Mononuclear cell (primary cell): ENCODE measurements at regions not wholly inside any gene's neighbourhood (a gene's known extent, or its start where the extent isn't known, plus 50 kb on each side); places are given as distances from the start of the nearest gene placed in this dataset.
"Not testable (repeated sequence)": the region's sequence is repeated elsewhere in the genome, so short reads cannot be mapped to it uniquely, and the experiment has no call there.

Experiments
- H3K27me3 ChIP-seq: 2 replicates; pipeline ENCODE4 v1.6.0; 2011; ENCODE audit warnings: low read length, control low read depth; ENCODE audit not compliant: insufficient read depth
- H3K4me1 ChIP-seq: 2 replicates; pipeline ENCODE4 v1.5.1; 2011; ENCODE audit warnings: mild to moderate bottlenecking, low read length, control low read depth; ENCODE audit not compliant: insufficient read depth
- H3K4me3 ChIP-seq: 2 replicates; pipeline ENCODE4 v1.5.1; 2011; ENCODE audit warnings: mild to moderate bottlenecking, low read length, moderate library complexity
- H3K9me3 ChIP-seq: 2 replicates; pipeline ENCODE4 v1.5.1; 2011; ENCODE audit warnings: low read depth, mild to moderate bottlenecking, control low read depth, low read length

- Histone ChIP-seq H3K9me3 (no peaks in the 10 kb centered on the region), H3K27me3 (no peaks in the 10 kb centered on the region), H3K4me3 (no peak overlapping the region), H3K4me1 (peaks cover 63% of the 10 kb centered on the region)
These were observed 291.4 kb downstream of the QKI start for GRCh38 chr6:163705923-163706322.

GRCh38 chr6:163702736-163703135 is 288.2 kb downstream of the QKI start:
- peaks cover 45% of the 10 kb centered on the region for H3K4me1 ChIP-seq
- no peaks in the 10 kb centered on the region for H3K9me3 ChIP-seq
- H3K4me3 ChIP-seq = no peak overlapping the region

GRCh38 chr6:163701762-163702161 is 287.2 kb downstream of the QKI start:
- H3K4me3 ChIP-seq = no peak overlapping the region
- no peaks in the 10 kb centered on the region for H3K27me3 ChIP-seq
- H3K9me3 ChIP-seq = no peaks in the 10 kb centered on the region
- H3K4me1 ChIP-seq = peaks cover 40% of the 10 kb centered on the region

More at GRCh38 chr6:163702736-163703135, 288.2 kb downstream of the QKI start:
- H3K27me3 ChIP-seq = no peaks in the 10 kb centered on the region

GRCh38 chr6:163698086-163698485 is 283.6 kb downstream of the QKI start:
- Histone ChIP-seq H3K4me3 (no peak overlapping the region), H3K9me3 (no peaks in the 10 kb centered on the region), H3K27me3 (peaks cover 9% of the 10 kb centered on the region), H3K4me1 (peaks cover 38% of the 10 kb centered on the region)

GRCh38 chr6:163696311-163696710 is 281.8 kb downstream of the QKI start:
- H3K4me3 ChIP-seq = not testable (repeated sequence)
- peaks cover 27% of the 10 kb centered on the region for H3K4me1 ChIP-seq

GRCh38 chr6:163695414-163695864 is 280.9 kb downstream of the QKI start:
- Histone ChIP-seq H3K9me3 (no peaks in the 10 kb centered on the region), H3K4me3 (no peak overlapping the region), H3K27me3 (peaks cover 9% of the 10 kb centered on the region), H3K4me1 (peaks cover 22% of the 10 kb centered on the region)

More at GRCh38 chr6:163696311-163696710, 281.8 kb downstream of the QKI start:
- not testable (repeated sequence) for H3K9me3 ChIP-seq, H3K27me3 ChIP-seq

- Histone ChIP-seq H3K9me3 (no peaks in the 10 kb centered on the region), H3K4me3 (no peak overlapping the region), H3K27me3 (peaks cover 9% of the 10 kb centered on the region), H3K4me1 (peaks cover 22% of the 10 kb centered on the region)
These were observed 280.5 kb downstream of the QKI start for GRCh38 chr6:163694988-163695398.

GRCh38 chr6:163694072-163694471 is 279.6 kb downstream of the QKI start:
- Histone ChIP-seq H3K4me3 (no peak overlapping the region), H3K27me3 (peaks cover 9% of the 10 kb centered on the region), H3K4me1 (peaks cover 22% of the 10 kb centered on the region), H3K9me3 (no peaks in the 10 kb centered on the region)

GRCh38 chr6:163691049-163691448 is 276.5 kb downstream of the QKI start:
- Histone ChIP-seq H3K4me1 (peaks cover 2% of the 10 kb centered on the region), H3K27me3 (peaks cover 13% of the 10 kb centered on the region), H3K9me3 (no peaks in the 10 kb centered on the region), H3K4me3 (no peak overlapping the region)

- peaks cover 4% of the 10 kb centered on the region for H3K27me3 ChIP-seq
- no peak overlapping the region for H3K4me3 ChIP-seq
- no peaks in the 10 kb centered on the region for H3K9me3 ChIP-seq
- no peaks in the 10 kb centered on the region for H3K4me1 ChIP-seq
These were observed 274.3 kb downstream of the QKI start for GRCh38 chr6:163688739-163689362.

- Histone ChIP-seq H3K4me1 (no peaks in the 10 kb centered on the region), H3K27me3 (peaks cover 4% of the 10 kb centered on the region), H3K9me3 (peaks cover 6% of the 10 kb centered on the region), H3K4me3 (no peak overlapping the region)
These were observed 272.6 kb downstream of the QKI start for GRCh38 chr6:163687075-163687474.

- no peaks in the 10 kb centered on the region for H3K4me1 ChIP-seq
- H3K4me3 ChIP-seq = no peak overlapping the region
- peaks cover 6% of the 10 kb centered on the region for H3K9me3 ChIP-seq
- peaks cover 4% of the 10 kb centered on the region for H3K27me3 ChIP-seq
These were observed 271.8 kb downstream of the QKI start for GRCh38 chr6:163686301-163686700.

GRCh38 chr6:163683105-163683622 is 268.6 kb downstream of the QKI start:
- Histone ChIP-seq H3K9me3 (peaks cover 6% of the 10 kb centered on the region), H3K4me3 (no peak overlapping the region), H3K4me1 (no peaks in the 10 kb centered on the region), H3K27me3 (peaks cover 4% of the 10 kb centered on the region)

- Histone ChIP-seq H3K4me3 (no peak overlapping the region), H3K9me3 (peaks cover 6% of the 10 kb centered on the region), H3K27me3 (no peaks in the 10 kb centered on the region), H3K4me1 (no peaks in the 10 kb centered on the region)
These were observed 265.2 kb downstream of the QKI start for GRCh38 chr6:163679753-163680152.

- H3K9me3 ChIP-seq = peaks cover 6% of the 10 kb centered on the region
- no peaks in the 10 kb centered on the region for H3K4me1 ChIP-seq
- no peaks in the 10 kb centered on the region for H3K27me3 ChIP-seq
- no peak overlapping the region for H3K4me3 ChIP-seq
These were observed 264.6 kb downstream of the QKI start for GRCh38 chr6:163679012-163679660.

GRCh38 chr6:163675611-163676010 is 261.1 kb downstream of the QKI start:
- H3K9me3 ChIP-seq = no peaks in the 10 kb centered on the region
- no peaks in the 10 kb centered on the region for H3K27me3 ChIP-seq
- no peaks in the 10 kb centered on the region for H3K4me1 ChIP-seq
- H3K4me3 ChIP-seq = no peak overlapping the region
